ENCODE measurements at regions not wholly inside any gene's neighbourhood (a gene's known extent, or its start where the extent isn't known, plus 50 kb on each side); places are given as distances from the start of the nearest gene placed in this dataset.
A peak's percentile ranks its signal among the peaks of the same experiment; 100 is the strongest.

DNA sequence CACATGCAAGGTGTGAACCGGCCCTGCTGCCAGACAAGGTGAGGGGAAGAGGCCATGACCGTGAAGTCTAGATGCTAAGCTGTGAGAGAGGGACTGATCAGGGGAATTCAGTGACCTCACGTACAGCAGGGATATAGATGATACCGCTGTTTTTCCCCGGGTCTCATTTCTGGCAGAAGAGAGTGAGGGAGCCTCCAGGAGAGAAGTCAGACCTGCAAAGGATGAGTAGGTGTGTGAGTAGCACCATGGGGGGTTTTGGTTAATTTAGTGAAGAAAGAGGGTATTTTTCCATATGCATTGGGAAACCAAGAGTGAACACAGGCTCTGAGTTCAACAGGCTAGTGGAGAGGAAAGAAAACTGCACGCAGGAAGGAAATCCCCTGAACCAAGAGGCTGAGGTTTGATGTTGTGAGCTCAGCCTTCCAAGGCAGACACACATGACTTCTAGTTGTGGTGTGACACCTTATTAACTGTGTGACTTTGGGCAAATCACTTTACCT is 127.6 kb upstream of the GATB start:
- Mint-ChIP-seq H3K9me3 (peaks cover 0 to 1% of the 10 kb centered on the region in 2 donors), H3K4me1 (ENCODE audit: low read depth) (peaks cover 25% of the 10 kb centered on the region), H3K27ac (no peak overlapping the region), H3K27me3 (ENCODE audit: low read depth) (no peaks in the 10 kb centered on the region), H3K36me3 (ENCODE audit: insufficient read depth in 2 of 2) (no peaks in the 10 kb centered on the region), H3K4me3 (no peak overlapping the region)
- ATAC-seq (replicated peaks in 1 of 2), result peak; percentile 61 to 82
- peak in 1 of 2 donors; percentile 18 for DNase-seq

DNA sequence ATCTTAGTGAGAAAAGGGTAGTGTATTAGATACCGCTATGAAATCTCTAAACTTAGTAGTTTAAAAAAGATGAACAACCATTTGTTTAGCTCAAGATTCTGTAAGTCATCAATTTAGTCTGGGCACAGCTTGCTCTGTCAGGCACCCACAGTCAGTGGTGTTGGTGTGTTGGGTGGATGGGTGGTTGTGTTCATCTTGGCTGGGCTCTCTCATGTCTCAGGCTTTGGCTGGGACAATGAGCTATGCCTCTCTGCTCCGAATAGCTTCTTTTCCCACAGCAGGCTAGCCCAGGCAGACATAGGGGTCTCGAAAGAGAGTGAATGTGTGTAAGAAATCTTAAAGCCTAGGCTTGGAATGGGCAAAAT is 127.0 kb upstream of the GATB start:
- Mint-ChIP-seq H3K27ac (no peak overlapping the region), H3K4me1 (ENCODE audit: low read depth) (peaks cover 31% of the 10 kb centered on the region), H3K27me3 (ENCODE audit: low read depth) (no peaks in the 10 kb centered on the region), H3K9me3 (peaks cover 0 to 1% of the 10 kb centered on the region in 2 donors), H3K4me3 (peak overlapping the region in 1 of 2 donors; percentile 29), H3K36me3 (ENCODE audit: insufficient read depth in 2 of 2) (no peaks in the 10 kb centered on the region)
- no peak for DNase-seq
- ATAC-seq (replicated peaks in 1 of 2), result peak in 1 of 2 donors; percentile 14

DNA sequence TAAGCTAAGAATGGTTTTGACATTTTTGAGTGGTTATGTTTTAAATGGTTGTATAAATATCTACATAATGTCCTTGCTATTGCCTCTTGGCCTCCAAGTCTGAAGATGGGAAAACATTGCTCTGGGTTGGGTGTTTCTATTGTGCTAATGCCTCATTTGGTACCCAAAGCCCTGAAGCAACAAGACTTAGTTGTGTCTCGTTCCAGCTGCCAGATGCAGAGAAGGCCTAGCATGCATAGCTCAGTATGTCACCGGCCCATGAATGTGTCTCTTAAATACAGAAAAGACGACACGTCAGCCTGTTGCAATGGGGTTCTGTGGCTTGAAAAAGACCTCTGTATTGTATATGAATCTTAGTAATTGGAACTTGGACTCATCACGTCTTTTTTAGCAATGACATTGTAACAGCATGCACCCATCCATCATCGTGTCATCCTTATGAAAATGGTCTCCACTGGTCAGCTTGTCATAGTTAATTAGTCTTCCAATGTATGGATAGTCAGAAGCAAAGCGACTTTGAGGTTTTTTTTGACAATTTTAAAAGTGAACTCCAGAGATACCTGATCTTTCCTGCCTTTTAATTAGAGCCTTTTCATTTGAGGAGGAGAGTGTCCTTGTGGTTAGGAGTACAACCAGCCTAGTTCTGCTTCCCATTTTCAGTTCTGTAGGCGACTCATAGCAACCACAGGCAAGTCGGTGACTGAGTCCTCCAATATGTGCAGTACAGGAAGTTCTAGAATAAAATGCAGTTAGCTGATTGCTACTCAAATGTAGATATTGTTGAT is 126.4 kb upstream of the GATB start:
- Mint-ChIP-seq H3K4me3 (no peak overlapping the region), H3K27ac (no peak overlapping the region), H3K36me3 (ENCODE audit: insufficient read depth in 2 of 2) (no peaks in the 10 kb centered on the region), H3K9me3 (peaks cover 0 to 1% of the 10 kb centered on the region in 2 donors), H3K27me3 (ENCODE audit: low read depth) (no peaks in the 10 kb centered on the region), H3K4me1 (ENCODE audit: low read depth) (peaks cover 37% of the 10 kb centered on the region)
- DNase-seq (no peak), ATAC-seq (replicated peaks in 1 of 2) (peak; percentile 18 to 41)

DNA sequence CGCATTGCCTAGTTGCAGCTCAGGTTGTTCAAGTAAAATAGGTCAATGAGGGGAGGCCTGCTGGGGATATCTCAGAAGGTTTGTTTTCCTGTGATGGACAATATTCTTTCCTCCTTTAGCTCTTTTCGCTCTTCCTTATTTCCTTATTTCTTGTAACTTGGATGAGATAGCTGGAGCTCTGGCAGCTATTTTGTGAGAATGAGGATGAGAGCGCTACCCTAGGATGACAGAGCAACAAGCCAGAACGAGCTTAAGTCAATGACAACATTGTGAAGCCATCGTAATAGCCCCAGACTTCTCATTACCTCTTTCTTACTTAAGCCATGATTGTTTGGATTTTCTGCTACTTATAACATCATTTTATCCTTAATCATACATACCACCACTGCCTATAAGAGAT is 124.3 kb upstream of the GATB start:
- H3K4me1 Mint-ChIP-seq (ENCODE audit: low read depth), result peaks cover 50% of the 10 kb centered on the region
- H3K27ac Mint-ChIP-seq, result no peak overlapping the region
- no peaks in the 10 kb centered on the region for H3K36me3 Mint-ChIP-seq (ENCODE audit: insufficient read depth in 2 of 2)
- peaks cover 0 to 1% of the 10 kb centered on the region in 2 donors for H3K9me3 Mint-ChIP-seq
- no peak overlapping the region for H3K4me3 Mint-ChIP-seq
- no peak for ATAC-seq (replicated peaks in 1 of 2)
- H3K27me3 Mint-ChIP-seq (ENCODE audit: low read depth), result no peaks in the 10 kb centered on the region
- no peak for DNase-seq

DNA sequence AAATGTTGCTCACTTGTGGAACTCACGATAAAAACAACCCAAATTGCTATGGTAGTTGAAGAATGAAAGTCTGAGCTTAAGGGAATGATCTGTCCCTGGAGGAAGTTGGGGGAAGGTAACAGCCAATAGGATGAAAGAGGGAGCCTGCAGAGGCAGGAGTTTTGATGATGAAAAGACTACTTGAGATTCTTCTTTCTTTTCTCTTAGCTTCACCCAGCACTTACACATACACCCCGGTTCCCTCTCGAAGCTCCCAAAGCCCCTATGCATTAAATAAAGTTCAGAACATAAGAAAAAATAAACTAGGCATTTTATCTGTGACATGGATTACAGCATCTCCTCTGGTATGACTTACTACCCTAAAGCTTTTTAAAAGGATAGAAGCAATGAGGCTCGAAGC is 122.9 kb upstream of the GATB start:
- DNase-seq (no peak), ATAC-seq (replicated peaks in 1 of 2) (no peak)
- H3K27ac Mint-ChIP-seq, result no peak overlapping the region
- H3K36me3 Mint-ChIP-seq (ENCODE audit: insufficient read depth in 2 of 2), result no peaks in the 10 kb centered on the region
- peaks cover 57% of the 10 kb centered on the region for H3K4me1 Mint-ChIP-seq (ENCODE audit: low read depth)
- H3K9me3 Mint-ChIP-seq, result peaks cover 0 to 1% of the 10 kb centered on the region in 2 donors
- H3K4me3 Mint-ChIP-seq, result no peak overlapping the region
- H3K27me3 Mint-ChIP-seq (ENCODE audit: low read depth), result peaks cover 9% of the 10 kb centered on the region

DNA sequence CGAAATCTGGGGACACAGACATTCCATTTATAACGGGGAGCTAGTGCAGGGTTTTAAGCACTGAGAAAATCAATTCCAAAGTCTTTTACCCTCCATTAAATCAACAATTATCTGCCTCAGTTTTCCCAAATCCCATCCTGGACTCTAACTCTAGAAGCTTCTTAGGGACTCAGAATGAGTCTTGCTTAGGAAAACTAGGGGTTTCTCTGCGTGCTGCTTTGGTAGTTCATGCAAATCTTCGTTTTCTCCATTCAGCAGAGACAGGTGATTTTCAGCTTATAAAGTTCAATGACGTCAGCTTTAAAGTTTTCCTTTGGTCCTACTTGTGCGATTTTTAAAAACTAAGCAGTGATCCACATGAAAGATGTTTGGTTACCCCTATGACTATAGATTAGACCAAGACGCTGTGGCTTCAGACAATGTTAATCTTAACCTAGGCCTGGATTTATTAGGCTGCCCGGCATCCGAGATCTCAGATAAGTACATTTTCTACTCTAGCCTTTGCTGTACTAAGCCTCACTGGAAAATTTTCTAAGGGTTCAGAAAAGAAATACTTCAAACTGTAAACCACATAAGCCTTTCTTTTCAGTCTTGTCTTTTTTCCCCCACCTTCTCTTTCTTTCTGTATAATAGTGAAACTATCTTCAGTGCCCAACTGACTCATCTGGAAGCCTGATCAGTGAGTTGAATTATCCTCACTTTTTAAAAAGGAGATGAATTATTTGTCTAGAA is 121.4 kb upstream of the GATB start:
- H3K27me3 Mint-ChIP-seq (ENCODE audit: low read depth), result peaks cover 11% of the 10 kb centered on the region
- H3K9me3 Mint-ChIP-seq, result peaks cover 0 to 1% of the 10 kb centered on the region in 2 donors
- peaks cover 44% of the 10 kb centered on the region for H3K4me1 Mint-ChIP-seq (ENCODE audit: low read depth)
- H3K27ac Mint-ChIP-seq, result peak overlapping the region; percentile 90
- ATAC-seq (replicated peaks in 1 of 2) (peak; percentile 84 to 86), DNase-seq (no peak)
- peak overlapping the region; percentile 36 to 78 for H3K4me3 Mint-ChIP-seq
- no peaks in the 10 kb centered on the region for H3K36me3 Mint-ChIP-seq (ENCODE audit: insufficient read depth in 2 of 2)

DNA sequence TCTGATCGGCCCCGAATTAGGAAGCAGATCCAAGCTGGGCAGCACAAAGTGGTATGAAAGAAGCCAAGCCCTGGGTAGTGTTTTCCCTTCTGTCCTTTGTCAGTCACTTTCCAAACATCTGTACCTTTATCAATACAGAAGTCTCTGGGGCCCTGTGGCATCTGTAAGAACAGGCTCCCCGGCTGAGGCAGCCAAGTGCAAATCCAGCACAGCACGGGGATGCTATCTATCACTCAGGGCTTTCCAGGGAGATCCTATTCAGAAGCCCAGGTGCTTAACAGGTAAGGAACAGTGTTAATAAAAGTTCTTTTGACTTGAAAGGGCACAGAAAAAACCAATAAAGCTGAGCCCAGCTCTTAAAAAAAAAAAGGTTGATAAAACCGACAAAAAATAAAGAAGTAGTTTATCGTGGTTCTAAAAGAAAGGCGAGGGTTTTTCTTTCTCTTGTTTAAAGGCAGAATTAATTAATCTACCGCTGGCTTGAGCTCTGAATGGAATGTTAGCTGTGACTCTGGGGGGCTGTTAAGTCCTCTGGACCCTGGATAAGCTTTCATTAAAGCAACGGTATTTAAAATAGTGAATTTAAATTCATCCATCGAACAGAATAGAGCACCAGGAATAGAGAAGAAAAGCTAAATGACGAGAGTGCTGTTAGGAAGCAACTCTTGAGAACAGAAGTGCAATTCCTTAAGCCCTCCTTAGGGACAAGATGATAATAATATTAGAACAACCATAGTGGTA is 119.1 kb upstream of the GATB start:
- no peak for ATAC-seq (replicated peaks in 1 of 2)
- Mint-ChIP-seq H3K4me3 (no peak overlapping the region), H3K36me3 (ENCODE audit: insufficient read depth in 2 of 2) (no peaks in the 10 kb centered on the region)

DNA sequence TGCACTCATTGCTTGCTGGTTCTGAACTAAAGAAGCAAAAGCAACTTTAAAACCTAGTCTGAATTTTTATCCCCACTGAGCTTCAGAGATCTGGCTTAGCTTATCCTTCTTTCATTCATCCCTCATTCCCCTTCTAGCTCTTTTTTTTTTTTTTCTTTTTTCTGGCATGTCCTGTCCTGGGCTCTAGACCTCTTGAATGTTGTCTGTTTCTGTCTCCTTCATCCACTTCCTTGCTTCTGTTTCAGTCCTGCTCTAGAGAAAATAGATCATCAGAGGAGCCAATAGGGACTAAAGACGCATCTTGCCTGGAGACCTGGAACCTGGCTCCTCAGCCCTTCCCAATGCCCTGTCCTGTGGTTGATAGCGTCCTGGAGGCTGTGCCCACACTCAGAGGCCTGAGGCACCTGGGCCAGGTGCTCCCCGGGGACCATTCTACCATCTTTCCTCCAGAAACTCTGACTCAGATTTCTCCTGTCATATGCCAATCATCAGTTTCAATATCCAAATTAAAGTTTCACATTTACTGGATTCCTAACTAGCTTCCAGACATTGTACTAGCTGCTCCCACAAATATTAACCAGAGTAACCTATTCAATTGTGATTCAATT is 115.7 kb upstream of the GATB start:
- Mint-ChIP-seq H3K9me3 (peaks cover 0 to 2% of the 10 kb centered on the region in 2 donors), H3K4me1 (ENCODE audit: low read depth) (peaks cover 22% of the 10 kb centered on the region), H3K27ac (no peak overlapping the region), H3K36me3 (ENCODE audit: insufficient read depth in 2 of 2) (no peaks in the 10 kb centered on the region), H3K27me3 (ENCODE audit: low read depth) (peaks cover 11% of the 10 kb centered on the region), H3K4me3 (no peak overlapping the region)
- ATAC-seq (replicated peaks in 1 of 2) (no peak), DNase-seq (no peak)

More for the DNA sequence above, 119.1 kb upstream of the GATB start:
- Mint-ChIP-seq H3K27me3 (ENCODE audit: low read depth) (peaks cover 11% of the 10 kb centered on the region), H3K9me3 (no peaks in the 10 kb centered on the region), H3K4me1 (ENCODE audit: low read depth) (peaks cover 51% of the 10 kb centered on the region), H3K27ac (no peak overlapping the region)
- no peak for DNase-seq

DNA sequence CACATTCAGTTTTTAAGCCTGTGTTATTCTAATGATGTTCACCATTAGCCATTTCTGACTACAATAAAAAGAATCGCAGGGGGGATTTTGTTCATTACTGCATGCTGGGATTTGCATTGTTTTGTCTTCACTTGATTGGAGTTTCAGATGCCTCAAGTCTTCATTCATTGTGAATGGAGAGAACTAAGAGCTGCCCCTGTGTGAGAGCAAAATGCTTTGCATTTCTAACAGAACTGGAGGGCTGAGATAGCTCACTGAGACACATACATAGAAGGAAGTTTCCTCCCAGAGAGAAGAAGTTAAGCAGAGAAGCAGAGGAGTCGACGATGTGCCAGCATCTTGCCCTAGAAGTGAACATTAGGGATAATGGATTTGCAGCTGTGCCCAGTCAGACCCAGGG is 113.5 kb upstream of the GATB start:
- DNase-seq (no peak), ATAC-seq (replicated peaks in 1 of 2) (no peak)
- Mint-ChIP-seq H3K4me3 (no peak overlapping the region), H3K27me3 (ENCODE audit: low read depth) (peaks cover 8% of the 10 kb centered on the region), H3K27ac (no peak overlapping the region), H3K9me3 (peaks cover 0 to 2% of the 10 kb centered on the region in 2 donors), H3K36me3 (ENCODE audit: insufficient read depth in 2 of 2) (no peaks in the 10 kb centered on the region), H3K4me1 (ENCODE audit: low read depth) (peaks cover 15% of the 10 kb centered on the region)

DNA sequence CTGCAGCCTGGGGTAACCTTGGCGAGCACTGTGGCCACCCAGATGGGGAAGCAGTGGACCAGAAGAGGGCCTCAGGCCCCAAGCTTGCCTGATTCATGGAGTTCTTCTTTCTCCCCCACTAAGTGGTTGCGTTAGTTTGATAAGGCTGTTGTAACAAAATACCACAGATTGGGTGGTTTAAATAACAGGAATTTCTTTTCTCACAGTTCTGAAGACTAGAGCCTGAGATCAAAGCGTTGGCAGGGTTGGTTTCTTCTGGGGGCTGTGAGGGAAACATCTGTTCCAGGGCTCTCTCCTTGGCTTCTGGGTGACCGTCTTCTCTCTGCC is 105.7 kb upstream of the GATB start:
- DNase-seq, result no peak
- H3K27ac Mint-ChIP-seq, result no peak overlapping the region
- peaks cover 0 to 4% of the 10 kb centered on the region in 2 donors for H3K36me3 Mint-ChIP-seq (ENCODE audit: insufficient read depth in 2 of 2)
- H3K27me3 Mint-ChIP-seq (ENCODE audit: low read depth), result peaks cover 6% of the 10 kb centered on the region
- ATAC-seq (replicated peaks in 1 of 2), result no peak
- H3K9me3 Mint-ChIP-seq, result peaks cover 8 to 10% of the 10 kb centered on the region in 2 donors
- H3K4me3 Mint-ChIP-seq, result no peak overlapping the region
- peaks cover 6% of the 10 kb centered on the region for H3K4me1 Mint-ChIP-seq (ENCODE audit: low read depth)

DNA sequence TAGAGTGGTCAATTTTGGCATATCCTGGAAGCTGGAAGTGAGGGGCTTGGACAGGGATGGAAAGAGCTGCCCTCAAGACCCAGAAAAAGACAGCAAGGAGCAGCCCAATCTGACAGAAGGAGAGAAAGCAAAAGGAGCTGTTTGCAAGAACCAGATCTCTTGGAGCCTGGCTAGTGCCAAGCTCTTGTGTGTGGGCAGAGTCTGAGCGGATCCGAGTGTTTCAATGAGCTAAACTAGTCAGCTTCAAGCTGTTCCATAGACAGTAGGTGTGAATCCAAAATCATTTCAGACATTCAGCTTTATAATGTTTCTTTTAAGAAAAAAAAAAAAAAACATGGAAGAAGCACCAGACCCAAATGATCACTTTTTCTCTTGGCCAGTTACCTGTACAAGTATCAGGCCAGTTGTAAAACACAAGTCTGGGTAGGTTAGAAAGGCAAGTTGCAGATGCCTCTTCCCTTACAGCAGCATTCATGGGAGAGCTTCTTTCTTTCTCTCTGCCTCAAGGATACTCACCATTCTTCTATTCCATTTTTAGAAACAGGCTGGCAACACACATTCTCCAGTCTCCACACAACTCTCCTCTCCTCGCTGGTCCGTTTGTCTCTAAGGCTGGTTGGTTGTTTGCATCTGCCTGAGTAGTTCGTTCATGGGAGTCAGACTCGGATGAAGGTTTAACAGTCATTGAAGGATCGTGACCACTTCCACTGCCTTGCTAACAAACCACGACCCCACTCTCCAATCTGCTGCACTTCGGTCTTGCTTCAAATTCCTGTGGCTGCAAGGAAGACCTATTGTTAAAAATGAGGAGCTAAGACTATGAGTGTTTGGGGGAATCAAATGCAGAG is 105.2 kb upstream of the GATB start:
- no peak overlapping the region for H3K27ac Mint-ChIP-seq
- H3K9me3 Mint-ChIP-seq, result peaks cover 8 to 10% of the 10 kb centered on the region in 2 donors
- no peak for DNase-seq
- ATAC-seq (replicated peaks in 1 of 2), result no peak
- H3K36me3 Mint-ChIP-seq (ENCODE audit: insufficient read depth in 2 of 2), result peaks cover 0 to 4% of the 10 kb centered on the region in 2 donors
- no peak overlapping the region for H3K4me3 Mint-ChIP-seq
- peaks cover 6% of the 10 kb centered on the region for H3K4me1 Mint-ChIP-seq (ENCODE audit: low read depth)
- H3K27me3 Mint-ChIP-seq (ENCODE audit: low read depth), result peaks cover 6% of the 10 kb centered on the region

DNA sequence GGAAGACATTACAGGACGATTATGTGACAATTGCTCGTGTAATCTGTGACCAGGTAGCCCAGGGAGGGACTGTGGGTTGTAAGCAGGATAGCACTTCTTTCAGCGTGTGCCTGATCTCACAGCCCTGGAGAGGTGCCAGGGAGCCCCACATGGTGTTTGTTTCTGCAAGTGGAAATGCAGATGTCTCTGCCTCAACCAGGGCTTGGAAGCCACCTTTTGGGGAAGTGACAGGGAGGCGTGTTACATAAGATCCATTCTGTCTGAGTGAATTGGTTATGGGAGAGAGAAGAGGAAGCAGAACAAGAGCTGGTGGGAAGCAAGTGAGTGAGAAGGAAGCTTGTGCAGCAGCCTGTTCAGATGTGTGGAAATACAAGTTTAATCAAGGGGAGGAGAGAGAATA is 104.5 kb upstream of the GATB start:
- H3K9me3 Mint-ChIP-seq, result peaks cover 8 to 10% of the 10 kb centered on the region in 2 donors
- peaks cover 0 to 4% of the 10 kb centered on the region in 2 donors for H3K36me3 Mint-ChIP-seq (ENCODE audit: insufficient read depth in 2 of 2)
- H3K27ac Mint-ChIP-seq, result no peak overlapping the region
- peaks cover 6% of the 10 kb centered on the region for H3K27me3 Mint-ChIP-seq (ENCODE audit: low read depth)
- ATAC-seq (replicated peaks in 1 of 2) (no peak), DNase-seq (no peak)
- no peak overlapping the region for H3K4me3 Mint-ChIP-seq
- peaks cover 6% of the 10 kb centered on the region for H3K4me1 Mint-ChIP-seq (ENCODE audit: low read depth)
